HG03108 (cell line): ENCODE measurements at regions not wholly inside any gene's neighbourhood (a gene's known extent, or its start where the extent isn't known, plus 50 kb on each side); places are given as distances from the start of the nearest gene placed in this dataset.
"Not testable (repeated sequence)": the region's sequence is repeated elsewhere in the genome, so short reads cannot be mapped to it uniquely, and the experiment has no call there.

Experiments
- ATAC-seq: cut with Tn5 transposase; IDR thresholded peaks from one replicate; pipeline ENCODE4 v1.9.1; 2021; ENCODE audit warnings: moderate library complexity; ENCODE audit not compliant: unreplicated experiment

DNA sequence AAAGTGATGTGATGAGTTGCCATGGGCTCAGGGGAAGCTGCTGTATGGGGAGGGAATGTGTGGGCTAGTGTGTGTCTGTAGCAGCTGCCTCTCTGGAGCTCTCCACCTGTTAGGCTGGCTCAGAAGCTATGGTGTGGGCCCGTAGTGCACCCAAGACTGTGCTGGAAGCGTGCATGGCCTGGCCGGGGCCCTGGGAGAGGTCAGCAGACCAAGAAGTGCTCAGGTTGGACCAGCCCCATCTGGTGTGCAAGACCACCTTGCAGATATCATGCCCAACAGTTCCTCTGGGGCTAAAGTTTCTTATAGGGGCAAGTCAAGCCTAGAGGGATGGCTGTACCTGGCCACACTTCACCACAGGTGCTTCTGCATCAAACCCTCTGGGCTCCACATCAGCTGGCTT lies 274.4 kb upstream of the CCDC179 start:
- ATAC-seq: no peak

DNA sequence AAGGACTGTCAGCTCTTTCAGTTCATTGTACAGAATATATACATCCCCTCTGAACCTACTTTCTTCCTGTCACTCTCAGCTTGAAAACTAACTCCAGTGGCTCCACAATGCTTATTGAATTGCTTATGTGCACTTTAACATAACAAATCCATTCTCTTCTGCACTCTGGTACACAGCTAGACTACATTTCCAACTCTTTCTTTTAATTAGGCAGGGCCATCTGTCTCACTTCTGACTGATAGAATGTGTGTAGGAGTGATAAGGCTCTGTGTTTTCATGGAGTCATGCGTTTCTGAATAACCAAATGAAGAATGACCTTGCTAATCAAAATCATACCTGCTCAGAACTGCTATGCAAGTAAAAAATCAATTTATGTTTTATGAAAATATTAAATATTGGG lies 278.5 kb upstream of the CCDC179 start:
- no peak for ATAC-seq

DNA sequence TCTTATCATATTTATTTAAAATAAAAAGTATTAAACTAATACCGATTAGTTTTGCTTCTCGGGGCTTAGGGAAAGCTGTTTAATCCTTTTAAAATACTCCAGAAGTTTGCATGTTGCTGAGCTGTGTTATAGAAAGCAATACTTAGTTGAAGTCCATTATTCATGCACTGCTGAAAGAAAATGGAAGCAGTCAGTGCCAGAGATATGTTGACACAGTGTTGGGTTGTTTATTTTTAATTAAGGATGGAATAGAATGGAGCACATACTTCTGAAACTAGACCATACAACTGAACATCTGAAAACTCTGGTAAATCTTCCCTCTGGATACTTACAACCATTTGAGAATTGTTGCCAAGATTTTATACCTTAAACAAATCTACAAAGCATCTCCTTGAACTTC lies 282.7 kb upstream of the CCDC179 start:
- ATAC-seq: no peak

DNA sequence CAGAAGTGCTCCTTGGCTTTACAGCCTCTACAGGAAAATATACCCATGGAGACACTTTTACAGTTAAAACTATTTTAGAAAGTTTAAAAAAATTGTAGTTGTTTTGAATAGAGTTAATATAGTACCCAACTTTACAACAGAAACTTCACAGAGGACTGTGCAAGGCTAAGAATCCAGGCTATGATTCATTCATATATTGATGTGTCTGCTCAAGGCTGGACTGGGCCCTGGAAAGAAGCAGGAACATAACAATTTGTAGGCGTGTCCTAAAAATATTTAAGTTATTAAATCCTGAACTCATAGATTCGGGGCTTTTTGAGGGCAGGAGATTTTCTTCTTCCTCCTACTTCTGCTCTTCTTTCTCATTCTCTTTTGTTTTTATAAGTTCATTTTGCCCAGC lies 291.5 kb upstream of the CCDC179 start:
- ATAC-seq: no peak

DNA sequence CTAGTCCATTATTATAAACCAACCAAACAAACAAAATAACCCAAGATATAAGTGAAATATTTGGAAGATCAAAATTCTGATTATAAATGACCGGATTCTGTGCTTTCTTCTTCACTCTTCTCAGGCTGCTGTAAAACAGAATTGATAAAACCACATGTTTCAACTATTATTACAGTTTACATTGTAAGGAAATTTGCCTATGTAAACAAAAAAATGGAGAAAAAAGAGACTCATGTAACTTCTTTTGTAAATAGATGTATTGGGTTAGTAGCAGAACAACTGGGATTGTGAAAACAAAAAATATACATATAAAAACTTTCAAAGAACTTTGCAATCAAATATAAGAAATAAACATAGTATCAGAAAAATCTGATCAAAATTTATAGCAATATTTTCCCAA lies 295.2 kb upstream of the CCDC179 start:
- no peak for ATAC-seq

DNA sequence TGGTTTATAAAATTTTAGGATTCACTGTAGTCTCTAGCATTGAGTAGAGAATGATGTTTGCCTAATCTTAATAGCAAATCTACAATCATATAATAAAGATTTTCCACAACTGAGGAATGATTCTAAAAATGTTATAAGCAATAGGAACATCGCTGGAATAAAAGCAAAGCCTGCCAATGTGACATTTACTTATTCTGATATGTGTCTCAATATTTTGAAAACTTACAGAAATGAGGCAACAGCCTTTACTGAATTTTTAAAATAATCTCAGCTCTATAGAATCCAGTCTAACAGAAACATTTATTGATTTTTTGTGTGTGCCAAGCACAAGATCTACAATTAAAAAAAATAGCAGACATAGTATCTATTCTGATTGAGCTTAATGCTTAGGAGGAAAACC lies 303.7 kb upstream of the CCDC179 start:
- ATAC-seq: no peak

DNA sequence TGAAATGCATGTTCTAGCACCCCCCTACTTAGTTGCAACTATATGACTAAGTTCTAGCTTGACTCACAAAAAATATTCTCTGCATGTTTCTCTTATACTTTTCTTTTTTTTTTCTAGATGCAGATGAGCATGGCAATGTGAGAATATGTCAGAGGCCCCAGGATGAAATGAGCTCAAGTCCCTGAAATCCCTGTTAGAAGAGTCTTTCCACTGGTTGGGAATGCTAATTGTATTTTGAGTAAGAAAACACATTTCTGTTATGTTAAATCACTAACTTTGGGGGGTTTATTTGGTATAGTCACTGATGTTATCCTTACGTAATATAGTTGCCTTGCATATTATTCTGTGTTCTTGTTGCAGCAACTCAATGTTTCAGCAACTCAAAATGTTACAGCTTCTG lies 306.1 kb upstream of the CCDC179 start:
- no peak for ATAC-seq

DNA sequence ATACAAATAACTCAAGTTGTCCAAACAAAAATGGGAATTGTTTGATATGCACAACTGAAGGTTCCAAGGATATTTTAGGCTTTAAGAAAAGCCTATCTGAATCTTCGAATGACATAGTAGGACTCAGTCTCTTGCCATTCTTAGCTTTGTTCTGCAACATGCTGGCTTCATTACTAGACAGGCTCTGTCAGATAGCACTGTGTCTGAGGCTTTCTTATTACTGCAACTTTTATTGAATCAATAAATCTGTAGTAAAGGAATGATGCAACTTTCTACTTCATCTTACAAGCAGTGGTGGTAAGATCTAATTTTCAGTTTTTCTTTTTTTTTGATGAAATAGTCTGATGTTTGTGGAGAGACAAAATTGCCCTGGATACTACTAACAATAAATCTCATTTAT lies 319.3 kb upstream of the CCDC179 start:
- no peak for ATAC-seq

DNA sequence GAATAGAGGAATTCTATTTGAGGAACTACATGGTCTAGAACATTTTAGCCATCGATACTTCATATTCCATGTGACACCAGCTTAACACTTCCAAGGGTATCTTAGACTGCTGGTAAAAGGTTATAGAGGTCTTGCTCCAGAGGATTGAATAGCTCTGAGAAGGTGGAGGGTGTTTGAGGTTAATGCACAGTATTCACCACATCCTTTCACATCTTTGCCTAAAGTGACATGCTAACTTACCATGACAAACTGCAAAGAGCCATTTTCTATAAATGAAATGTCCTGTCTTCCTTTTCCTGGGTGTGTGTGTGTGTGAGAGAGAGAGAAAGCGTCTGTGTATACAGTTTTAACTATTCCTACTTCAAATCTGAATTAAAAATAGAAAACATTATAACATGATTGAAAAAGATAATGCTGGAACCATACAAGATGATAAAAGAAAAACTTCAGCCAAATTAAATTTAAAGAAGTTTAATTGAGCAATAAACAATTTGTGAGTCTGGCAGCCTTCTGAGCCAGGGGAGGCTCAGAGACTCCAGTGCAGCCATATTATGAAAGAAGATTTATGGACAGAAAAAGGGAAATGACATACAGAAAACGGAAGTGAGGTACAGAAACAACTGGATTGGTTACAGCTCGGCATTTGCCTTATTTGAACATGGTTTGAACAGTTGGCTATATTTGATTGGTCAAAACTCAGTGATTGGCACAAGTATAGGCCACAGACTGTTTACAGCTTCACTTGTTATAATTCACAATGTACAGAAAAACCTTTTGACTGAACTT lies 320.9 kb upstream of the CCDC179 start:
- no peak for ATAC-seq

DNA sequence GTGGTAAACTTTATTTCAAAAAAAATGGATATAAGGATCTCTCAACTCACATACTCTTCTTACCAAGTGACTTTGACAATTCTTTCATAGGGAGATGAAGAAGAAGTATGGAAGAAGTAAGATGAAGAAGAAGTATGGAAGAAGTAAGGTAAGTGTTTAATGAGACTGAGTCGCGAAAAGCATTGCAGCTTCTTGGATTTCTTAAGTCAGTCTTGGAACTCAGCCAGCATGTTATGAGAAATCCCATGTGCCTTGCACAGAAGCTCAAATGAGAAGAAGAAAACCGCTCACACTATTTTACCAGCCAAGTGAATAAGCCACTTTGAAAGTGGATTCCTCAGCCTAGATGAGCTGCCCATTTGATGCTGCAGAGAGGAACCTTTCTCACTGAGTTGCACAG lies 332.0 kb upstream of the CCDC179 start:
- no peak for ATAC-seq

DNA sequence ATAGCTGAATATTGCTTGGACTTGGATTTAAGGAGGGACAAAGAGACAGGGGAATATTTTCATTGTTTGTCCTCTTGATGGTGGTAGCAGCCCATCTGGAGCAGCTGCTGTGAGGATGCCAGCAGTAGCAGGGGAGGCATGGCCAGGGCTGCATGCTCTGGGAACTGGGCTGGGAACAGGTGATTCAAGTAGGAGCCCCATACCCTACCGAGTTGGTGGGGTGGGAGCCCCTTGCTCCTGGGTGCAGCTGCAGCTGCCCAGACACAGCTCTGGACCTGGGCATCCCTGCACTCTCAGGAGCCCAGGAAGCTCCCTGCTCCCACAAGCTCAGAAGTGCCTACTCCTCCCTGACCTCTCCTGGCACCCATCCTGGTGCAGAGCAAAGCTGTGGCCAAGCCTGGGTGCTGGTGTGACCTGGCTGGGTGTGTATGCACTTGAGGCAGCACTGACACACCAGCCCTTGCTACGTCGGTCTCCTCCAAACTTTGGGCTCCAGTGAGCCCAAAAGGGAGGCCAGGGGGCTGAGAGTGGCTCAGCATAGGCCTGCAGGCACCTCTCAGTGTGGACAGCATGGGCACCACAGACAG lies 341.8 kb upstream of the CCDC179 start:
- ATAC-seq: no peak

DNA sequence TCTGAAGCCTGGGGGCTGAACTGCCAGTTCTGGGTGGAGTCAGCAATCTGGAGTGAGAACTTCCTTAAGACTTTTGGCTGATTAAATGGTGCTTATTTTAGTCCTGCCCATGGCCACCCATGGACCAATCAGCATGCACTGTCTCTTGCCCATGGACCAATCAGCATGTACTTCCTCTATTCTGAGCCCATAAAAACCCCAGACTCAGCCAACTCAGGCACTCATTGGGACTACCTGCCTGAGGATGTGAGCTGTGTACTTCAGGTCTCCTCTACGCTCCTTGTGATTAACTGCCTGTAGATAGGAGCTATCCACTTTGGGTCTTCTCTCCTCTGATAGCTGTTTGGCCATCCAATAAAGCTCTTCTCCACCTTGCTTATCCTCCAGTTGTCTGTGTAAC lies 342.3 kb upstream of the CCDC179 start:
- ATAC-seq: no peak

DNA sequence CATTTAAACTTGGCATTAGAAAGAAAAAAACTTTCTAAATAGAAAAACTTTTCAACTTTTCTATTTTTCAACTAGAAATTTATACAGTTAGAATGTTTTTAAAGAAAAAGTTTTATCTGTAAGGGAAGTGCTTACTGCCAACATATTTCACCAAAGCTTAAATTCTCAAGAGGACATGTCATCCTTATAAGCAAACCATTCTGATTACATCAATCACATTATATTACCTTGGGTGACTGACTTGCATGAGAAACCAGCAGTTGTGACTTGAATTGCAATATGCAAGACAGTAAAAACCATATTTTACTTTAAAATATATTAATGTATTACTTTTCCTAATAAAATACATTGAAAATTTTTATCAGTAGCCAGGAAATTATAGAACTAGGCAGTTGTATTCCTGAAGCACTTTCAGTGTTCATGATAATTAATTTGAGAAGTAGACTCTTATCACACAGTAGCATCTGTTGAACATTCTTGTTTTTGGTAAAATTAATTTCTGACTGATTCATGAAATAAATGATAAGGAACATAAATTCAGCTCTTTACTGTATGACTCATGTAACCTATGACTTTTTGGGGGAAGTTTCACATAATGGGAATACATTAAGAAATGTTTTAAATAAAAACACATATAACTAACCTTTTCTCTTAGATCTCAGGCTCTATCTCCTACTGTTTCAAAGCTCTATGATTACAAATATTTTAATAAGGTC lies 345.0 kb upstream of the CCDC179 start:
- no peak for ATAC-seq

DNA sequence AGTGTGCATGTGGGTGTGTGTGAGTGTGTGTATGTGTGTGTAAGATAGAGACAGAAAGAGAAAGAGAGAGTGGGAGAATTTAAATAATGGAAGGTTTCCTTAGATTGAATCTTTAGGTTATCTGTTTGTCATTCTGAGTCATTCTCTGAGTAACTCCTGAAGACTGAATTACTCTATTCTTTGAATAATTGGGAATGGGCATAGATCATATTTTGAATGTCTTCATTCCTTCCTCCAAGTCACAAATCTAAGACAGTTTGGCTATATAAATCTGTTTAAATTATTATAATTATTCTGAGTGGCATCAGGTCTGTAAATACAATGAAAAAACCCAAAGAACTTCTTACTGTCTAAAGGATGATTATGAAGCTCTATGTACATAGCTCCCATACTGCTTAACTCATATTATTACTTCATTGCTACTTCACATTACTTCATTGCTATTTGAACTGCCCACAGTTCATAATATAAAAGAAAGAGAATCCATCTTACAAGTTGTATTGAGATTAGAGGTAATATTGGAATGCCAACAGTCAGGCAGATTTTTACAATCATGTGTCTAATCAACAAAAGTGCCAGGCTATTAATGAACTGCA lies 346.6 kb upstream of the CCDC179 start:
- no peak for ATAC-seq

DNA sequence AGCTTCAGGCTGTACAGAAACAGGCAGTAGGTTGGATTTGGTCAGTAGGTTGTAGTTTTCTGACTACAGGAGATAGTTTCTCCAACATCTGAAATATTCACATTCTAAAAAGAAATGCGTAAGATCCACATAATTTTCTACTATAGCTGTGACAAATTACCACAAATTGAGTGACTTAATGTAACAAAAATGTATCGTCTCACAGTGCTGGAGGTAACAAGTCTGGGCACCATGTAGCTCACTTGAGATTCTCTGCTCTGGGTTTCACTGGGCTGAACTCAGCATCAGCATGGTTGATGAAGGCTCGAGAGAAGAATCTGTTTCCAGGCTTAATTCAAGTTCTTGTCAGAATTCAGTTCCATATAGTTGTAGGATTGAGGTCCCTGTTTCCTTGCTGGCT lies 350.9 kb upstream of the CCDC179 start:
- no peak for ATAC-seq

DNA sequence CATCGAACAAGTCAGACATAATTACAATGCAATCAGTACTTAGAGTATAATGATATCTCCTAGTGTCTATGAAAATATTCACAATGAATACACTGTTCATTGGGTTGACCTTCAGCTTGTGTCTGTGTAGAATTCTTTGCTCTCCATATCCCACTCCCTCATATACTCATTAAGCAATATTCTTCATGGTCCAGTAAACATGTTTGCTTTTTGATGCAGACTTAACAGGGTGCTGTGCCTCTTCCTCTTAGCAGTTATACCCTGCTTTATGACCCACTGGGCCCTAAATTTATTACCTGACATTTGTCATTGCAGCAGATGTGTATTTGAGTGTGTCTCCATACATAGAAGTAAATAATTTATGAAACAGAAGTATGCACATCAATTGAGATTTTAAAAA lies 352.5 kb upstream of the CCDC179 start:
- no peak for ATAC-seq

DNA sequence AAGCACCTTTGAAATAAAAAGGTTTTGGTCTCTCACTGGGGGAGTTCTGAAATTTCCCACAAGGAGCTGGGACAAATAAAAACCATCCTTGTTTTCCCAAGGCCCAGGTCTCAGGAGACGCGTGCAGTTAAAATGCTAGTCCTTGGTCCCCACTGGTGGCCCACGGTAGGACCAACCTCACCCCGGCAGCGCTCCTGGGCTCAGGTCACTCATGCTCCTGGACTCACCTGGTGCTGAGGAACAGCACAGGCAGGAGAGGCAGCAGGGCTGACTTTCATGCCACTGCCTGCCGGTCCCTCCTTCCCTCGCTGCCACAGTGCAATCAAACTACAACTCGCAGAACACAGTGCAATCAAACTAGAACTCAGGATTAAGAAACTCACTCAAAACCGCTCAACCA lies 356.8 kb upstream of the CCDC179 start:
- ATAC-seq: no peak

DNA sequence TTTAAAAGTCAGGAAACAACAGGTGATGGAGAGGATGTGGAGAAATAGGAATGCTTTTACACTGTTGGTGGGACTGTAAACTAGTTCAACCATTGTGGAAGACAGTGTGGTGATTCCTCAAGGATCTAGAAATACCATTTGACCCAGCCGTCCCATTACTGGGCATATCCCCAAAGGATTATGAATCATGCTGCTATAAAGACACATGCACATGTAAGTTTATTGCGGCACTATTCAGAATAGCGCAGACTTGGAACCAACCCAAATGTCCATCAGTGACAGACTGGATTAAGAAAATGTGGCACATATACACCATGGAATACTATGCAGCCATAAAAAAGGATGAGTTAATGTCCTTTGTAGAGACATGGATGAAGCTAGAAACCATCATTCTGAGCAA lies 359.8 kb upstream of the CCDC179 start:
- not testable (repeated sequence) for ATAC-seq

DNA sequence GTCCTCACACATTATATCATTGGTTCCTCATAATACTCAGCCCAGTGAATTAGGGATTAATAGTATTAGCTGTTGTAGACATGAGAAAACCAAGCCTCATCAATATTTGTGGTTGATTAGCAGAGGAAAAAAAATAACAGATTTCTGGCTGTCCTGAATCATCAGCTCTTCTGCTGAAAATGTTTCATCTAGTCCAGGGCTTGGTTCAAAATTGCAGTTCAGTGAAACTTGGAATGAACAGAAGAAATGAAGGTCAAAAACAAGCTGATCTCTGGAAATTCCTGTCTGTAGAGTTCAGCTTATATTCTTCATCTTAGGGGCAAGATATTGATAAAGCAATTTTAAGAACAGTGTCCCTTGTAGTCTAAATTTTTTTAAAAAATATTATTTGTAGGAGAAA lies 361.1 kb upstream of the CCDC179 start:
- no peak for ATAC-seq

DNA sequence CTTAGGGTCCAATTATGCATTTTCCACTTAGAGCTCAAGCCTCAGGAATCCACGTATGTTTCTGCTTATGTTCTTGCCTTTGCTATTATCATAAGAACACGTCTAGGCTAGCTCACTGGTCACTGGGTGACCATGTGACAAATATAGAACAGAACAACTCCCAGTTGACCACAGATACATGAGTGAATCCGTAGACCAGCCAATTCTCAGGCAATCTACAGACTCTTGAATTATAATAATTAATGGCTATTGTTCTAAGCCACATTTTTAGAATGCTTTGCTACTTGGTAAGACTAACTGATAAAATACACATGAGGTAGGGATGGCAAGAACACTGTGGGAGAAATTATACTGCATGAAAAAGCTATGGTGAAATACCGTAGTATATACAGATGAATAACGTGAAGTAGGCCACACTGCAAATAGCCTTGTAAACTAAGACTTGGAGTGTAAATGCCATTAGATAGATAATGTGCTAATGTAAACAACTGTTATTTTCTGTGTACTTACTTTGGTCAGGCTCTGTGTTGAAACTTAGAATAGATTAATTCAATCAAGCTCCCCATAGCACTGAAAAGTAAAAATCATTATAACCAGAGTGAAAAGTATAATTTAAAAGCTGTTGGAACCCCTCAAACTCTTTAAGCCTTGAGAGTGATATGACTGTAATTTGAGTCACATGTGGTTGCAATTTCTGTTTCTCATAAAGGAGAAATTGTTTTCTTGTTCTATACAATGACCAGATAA lies 366.2 kb upstream of the CCDC179 start:
- no peak for ATAC-seq

DNA sequence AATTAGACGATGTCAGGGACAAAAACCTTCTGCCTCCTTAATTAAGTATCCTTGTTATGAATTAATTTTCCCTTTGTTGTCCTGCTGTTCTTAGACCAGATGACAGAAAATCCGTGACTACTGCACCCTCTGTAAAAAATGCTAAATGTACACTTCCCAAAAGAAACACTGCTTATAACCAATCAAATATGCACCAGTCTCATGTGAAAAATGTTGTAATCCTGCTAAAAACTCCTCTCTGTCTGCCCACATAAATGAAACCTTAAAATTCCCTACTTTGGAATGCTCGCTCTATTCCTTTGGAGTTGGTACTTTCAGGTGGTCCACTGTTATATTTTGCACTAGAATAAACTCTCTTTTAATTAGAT lies 366.8 kb upstream of the CCDC179 start:
- no peak for ATAC-seq
